GM19372 (cell line): ENCODE measurements at regions not wholly inside any gene's neighbourhood (a gene's known extent, or its start where the extent isn't known, plus 50 kb on each side); places are given as distances from the start of the nearest gene placed in this dataset.
"Not testable (repeated sequence)": the region's sequence is repeated elsewhere in the genome, so short reads cannot be mapped to it uniquely, and the experiment has no call there.

ENCODE experiments used
- ATAC-seq: cut with Tn5 transposase; IDR thresholded peaks from one replicate; pipeline ENCODE4 v1.9.1; 2021; ENCODE audit warnings: mild to moderate bottlenecking, low read depth, moderate library complexity; ENCODE audit not compliant: unreplicated experiment

- peak; percentile 49 for ATAC-seq
These were observed 65.4 kb upstream of the ENPP6 start for GRCh38 chr4:184282895-184283654.

DNA sequence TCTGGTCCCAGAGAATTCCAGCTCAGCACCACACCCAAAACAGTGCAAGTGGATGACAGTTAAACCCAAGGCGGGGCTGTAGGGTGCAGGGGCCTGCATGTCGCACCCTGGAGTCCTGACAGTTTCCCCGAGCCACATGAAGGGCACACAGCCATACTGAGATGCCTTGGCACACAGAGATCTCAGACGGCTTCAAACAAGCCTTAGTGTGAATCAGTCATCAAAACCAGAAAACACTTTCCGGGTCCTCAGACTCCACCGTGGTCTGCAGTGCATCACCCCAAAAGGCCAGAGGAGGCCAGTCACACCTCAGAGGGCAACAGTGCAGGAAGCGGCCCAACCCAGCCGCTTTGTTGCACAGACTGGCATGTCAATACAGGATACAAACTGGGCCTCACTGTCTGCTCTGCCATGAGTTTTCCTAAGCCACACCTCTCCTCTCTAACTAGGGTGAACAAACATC lies 64.6 kb upstream of the ENPP6 start:
- no peak for ATAC-seq

DNA sequence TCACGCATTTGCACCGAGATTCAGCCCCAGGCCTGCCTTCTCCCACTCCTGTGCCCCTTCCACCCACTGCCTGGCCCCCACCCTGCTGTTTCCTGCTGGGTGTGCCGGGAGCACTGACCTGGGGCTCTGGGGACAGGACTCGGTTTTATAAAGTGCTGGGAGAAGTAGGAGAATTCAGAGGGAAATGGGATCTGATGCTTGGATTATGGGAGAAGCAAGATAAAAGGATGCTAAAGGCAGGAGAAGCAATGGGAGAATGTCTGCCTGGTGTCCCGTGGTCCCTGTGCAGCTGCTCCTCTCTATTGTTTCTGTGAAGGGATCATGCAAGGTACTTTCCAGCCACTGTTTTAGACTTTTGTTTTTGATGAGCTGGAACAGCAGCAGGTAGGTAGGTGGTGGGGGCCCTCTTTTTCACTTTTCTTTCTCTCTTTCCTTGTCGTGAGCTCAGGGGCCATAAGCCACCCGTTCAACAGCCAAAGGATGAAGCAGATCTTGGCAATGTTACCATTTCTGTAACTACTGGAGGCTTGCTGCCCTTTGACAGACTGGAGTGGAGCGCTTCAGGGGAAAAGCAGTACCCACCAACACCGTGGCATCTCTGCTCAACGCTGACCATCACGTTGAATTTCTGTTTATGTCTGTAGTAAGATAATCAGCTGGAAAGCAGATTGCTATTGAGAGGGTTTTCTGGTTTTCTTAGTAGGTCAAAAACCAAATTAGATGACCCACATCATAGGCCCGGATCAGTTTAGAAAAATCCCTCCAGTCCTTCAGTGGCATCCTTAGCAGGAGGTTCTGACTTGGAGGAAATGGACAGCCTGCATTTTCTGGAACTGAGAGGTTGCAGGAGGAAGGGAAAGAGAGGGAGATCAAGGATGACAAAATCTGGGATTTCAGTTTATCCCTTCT lies 63.8 kb upstream of the ENPP6 start:
- ATAC-seq = peak; percentile 29

DNA sequence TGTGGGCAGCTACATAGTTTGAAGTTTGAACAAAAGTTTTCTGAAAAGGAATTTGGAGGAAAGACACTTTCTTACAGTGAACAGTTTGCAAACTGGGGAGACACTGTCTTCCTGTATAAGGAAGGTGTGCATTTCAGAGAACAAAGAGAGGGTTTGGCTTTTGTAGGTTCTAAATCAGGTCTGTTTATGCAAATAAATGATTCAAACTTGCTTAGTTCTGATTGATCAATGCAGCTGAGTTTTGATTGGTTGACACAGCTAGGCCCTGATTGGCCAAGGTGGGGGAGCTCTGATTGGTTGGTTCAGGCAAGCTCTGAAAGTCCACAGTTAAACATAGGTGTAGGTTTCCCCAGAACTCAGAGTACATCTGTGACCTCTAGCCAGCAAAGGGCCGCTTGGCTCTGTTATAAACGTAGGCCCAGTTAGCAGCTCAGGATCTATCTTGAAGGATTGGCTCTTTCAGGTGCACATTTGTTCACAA lies 63.0 kb upstream of the ENPP6 start:
- peak; percentile 41 for ATAC-seq

- ATAC-seq = no peak
These were observed 62.5 kb upstream of the ENPP6 start for GRCh38 chr4:184280137-184280536.

DNA sequence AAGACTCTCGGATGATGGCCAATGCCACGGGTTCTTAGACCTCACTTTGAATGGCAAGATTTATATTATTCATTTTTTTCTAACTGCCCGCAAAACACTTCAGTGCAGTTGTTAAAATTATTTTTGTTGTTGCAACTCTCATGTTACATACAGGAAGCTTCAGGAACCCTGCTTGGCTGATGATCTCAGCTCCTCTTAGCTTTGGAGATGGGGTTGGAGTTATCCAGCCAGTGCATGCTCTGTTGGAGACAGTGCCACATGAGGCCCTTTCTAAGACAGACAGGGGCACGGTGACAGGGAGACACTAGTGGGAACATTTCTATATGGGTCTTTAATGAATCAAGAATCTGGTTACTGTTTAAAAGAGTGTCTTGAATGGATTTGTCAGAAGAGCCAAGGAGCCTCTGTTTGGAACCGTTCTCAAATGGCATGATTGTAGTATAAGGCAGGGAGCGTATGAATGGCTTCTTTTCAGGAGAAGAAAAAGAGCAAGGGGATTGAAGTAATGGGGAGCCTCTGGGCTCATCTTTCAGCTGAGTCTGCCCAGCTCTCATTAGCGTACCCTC lies 61.9 kb upstream of the ENPP6 start:
- no peak for ATAC-seq

DNA sequence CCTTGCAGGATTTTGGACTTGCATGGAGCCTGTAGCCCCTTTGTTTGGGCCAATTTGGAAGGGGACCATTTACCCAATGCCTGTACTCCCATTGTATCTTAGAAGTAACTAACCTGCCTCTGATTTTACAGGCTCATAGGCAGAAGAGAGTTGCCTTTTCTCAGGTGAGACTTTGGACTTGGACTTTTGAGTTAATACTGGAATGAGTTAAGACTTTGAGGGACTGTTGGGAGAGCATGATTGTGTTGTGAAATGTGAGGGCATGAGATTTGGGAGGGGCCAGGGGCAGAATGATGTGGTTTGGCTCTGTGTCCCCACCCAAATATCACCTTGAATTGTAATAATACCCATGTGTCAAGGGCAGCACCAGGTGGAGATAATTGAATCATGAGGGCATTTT lies 60.1 kb upstream of the ENPP6 start:
- ATAC-seq = not testable (repeated sequence)

- ATAC-seq = not testable (repeated sequence)
These were observed 59.3 kb upstream of the ENPP6 start for GRCh38 chr4:184277010-184277409.

DNA sequence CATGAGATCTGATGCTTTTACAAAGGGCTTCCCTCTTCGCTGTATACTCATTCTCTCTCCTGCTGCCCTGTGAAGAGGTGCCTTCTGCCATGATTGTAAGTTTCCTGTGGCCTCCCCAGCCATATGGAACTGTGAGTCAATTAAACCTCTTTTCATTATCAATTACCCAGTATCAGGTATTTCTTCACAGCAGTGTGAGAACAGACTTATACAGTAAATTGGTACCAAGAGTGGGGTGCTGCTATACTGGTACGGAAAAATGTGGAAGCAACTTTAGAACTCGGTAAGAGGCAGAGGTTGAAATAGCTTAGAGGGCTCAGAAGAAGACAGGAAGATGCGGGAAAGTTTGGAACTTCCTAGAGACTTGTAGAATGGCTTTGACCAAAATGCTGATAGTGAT lies 58.7 kb upstream of the ENPP6 start:
- not testable (repeated sequence) for ATAC-seq

GRCh38 chr4:184275766-184276165 lies 58.1 kb upstream of the ENPP6 start:
- ATAC-seq = no peak

GRCh38 chr4:184274286-184274951 lies 56.7 kb upstream of the ENPP6 start:
- ATAC-seq = no peak

- no peak for ATAC-seq
These were observed 55.8 kb upstream of the ENPP6 start for GRCh38 chr4:184273166-184274147.

GRCh38 chr4:184270808-184271413 lies 53.2 kb upstream of the ENPP6 start:
- no peak for ATAC-seq

GRCh38 chr4:184269879-184270430 lies 52.3 kb upstream of the ENPP6 start:
- no peak for ATAC-seq

DNA sequence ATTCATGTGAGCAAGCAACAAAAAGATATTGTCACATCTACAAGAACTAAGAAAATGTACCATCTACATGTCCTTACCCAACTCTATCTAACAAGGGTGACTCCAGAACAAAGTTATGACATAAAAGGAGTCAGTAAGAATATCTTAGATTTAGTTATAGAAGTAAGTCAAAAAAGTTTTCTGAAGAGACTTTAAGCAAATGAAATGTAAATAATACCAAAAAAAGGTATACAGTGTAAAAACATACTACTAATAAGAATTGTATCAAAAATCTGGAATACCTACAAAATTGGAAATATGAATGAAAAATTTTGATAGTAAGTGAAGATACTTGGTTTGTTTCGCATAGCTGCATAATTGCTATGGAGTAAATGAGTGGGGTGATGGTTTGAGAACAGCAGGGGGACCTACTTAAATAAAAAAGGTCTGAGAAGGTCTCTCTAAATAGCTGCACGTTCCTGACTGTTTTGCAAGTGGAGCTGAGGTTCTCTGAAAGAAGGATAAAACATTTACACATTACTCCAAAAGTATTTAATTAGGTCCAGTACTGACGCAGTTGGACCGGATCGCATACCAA lies 51.0 kb upstream of the ENPP6 start:
- no peak for ATAC-seq

DNA sequence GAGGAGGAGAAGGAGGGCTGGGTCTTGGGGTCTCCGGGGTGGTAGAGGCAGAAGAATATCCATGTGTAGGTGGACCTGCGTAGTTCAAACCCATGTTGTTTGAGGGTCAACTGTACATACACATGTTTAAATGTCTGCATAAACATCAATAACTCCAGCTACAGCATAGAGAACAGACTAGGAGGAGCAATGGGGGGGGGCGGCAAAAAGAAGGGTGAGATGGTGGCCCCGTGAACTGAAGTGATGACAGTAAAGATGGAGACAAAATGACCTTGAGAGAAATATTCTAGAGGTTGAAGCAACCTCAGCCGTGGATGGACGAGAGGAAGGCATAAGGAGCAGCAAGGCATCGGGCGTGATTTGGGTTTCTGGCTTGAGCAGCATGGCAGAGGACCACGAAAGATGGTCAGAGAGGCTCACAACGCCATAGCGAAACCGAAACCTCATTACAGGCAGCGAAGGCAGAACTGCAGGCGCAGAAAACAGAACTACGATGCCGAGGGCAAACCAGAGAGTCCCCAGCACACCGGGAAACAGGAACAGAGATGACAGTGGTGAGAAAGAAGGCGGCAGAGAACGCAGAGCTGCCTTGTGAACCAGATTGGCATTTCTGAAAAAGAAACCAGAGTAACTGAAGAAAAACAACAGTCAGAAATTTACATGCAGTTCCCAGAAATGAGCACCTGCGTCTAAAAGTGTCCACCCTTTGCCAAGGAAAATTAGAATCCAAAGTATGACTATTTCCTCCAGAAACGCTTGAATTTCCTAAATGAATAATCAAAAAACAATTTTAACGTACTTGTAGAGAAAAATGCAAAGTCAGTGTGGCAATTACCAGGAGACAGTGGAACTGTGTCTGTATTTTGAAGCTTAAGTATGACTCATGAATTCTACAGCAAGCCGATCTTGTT lies 50.3 kb upstream of the ENPP6 start:
- peak; percentile 68 for ATAC-seq
